Stomach (tissue), 8 donors: ENCODE measurements at regions not wholly inside any gene's neighbourhood (a gene's known extent, or its start where the extent isn't known, plus 50 kb on each side); places are given as distances from the start of the nearest gene placed in this dataset.

ENCODE experiments used
- DNase-seq, 2 donors: peaks; one replicate each; pipeline versions ENCODE4 v3.0.0 to v3.0.0-alpha.2; 2013 to 2019
- H3K27ac ChIP-seq, 5 donors: fragments of 200-600 bp in 4 of 5; sonication (generic) in 4 of 5; one replicate each; pipeline ENCODE4 v1.5.1; 2013 to 2019; ENCODE audit warnings: mild to moderate bottlenecking in 1 of 5, moderate library complexity in 1 of 5
- H3K27me3 ChIP-seq, 3 donors: fragments of 200-600 bp; sonication (generic); one replicate each; pipeline ENCODE4 v1.5.1; 2017 to 2019; ENCODE audit warnings: mixed run types in 1 of 3
- H3K36me3 ChIP-seq, 4 donors: fragments of 200-600 bp; sonication (generic); 1 replicate in 3 of 4; 2 replicates in 1 of 4; pipeline ENCODE4 v1.5.1; 2016 to 2019
- H3K4me1 ChIP-seq, 4 donors: fragments of 200-600 bp; sonication (generic); one replicate each; pipeline ENCODE4 v1.5.1; 2016 to 2019
- H3K4me3 ChIP-seq, 4 donors: fragments of 200-600 bp; sonication (generic) in 3 of 4; one replicate each; pipeline ENCODE4 v1.5.1; 2016 to 2019; ENCODE audit warnings: mild to moderate bottlenecking in 1 of 4
- H3K9me3 ChIP-seq, 4 donors: fragments of 200-600 bp; sonication (generic); one replicate each; pipeline ENCODE4 v1.5.1; 2016 to 2019
- EP300 ChIP-seq: sonication (generic); formaldehyde crosslinking; IDR thresholded peaks from one replicate; pipeline ENCODE4 v1.6.1; 2017; ENCODE audit warnings: antibody characterized with exemption
- POLR2A ChIP-seq, 4 donors: fragments of 450-650 bp; IDR thresholded peaks; one replicate each; pipeline ENCODE4 v1.6.1; 2016; ENCODE audit warnings: antibody characterized with exemption in 4 of 4, control low read depth in 2 of 4, mild to moderate bottlenecking in 1 of 4, moderate library complexity in 1 of 4
- POLR2AphosphoS5 ChIP-seq, 3 donors: sonication (generic); formaldehyde crosslinking; IDR thresholded peaks; one replicate each; pipeline ENCODE4 v1.6.1; 2016; ENCODE audit warnings: antibody characterized with exemption in 3 of 3
- WGBS, 5 donors: extraction: QIAGEN DNeasy Blood & Tissue Kit in 3 of 5; methylation state at CpG; one replicate each; pipeline versions ENCODE4 v1.1.5 to v1.1.7; 2013 to 2018; 5-methylcytosine and 5-hydroxymethylcytosine counted together
- intact Hi-C: fragments of 100-400 bp; cut with DNase I; formaldehyde crosslinking; loops from one replicate; pipeline ENCODE4 v1.15.1; 2023; ENCODE audit warnings: low total_unique reads
- small RNA-seq, 4 donors: library from RNA; depleted of rRNA; stranded (forward); fragments of <200 nt; gene quantifications; one replicate each; pipeline ENCODE3, GENCODE V24; 2016
- TF ChIP-seq, protein P1 (sequence below), 7 experiments: fragments of 450-650 bp in 4 of 7; fragments of 200-600 bp in 3 of 7; sonication (generic) in 3 of 7; IDR thresholded peaks; one replicate each; pipeline ENCODE4 v1.5.1; 2016 to 2019; ENCODE audit warnings: antibody characterized with exemption in 7 of 7, control low read depth in 2 of 7, mild to moderate bottlenecking in 1 of 7
- donor health status: healthy with polysubstance abuse.
- donor health status: Bipolar disorder and iron deficiency.
- donor health status: healthy.

DNA sequence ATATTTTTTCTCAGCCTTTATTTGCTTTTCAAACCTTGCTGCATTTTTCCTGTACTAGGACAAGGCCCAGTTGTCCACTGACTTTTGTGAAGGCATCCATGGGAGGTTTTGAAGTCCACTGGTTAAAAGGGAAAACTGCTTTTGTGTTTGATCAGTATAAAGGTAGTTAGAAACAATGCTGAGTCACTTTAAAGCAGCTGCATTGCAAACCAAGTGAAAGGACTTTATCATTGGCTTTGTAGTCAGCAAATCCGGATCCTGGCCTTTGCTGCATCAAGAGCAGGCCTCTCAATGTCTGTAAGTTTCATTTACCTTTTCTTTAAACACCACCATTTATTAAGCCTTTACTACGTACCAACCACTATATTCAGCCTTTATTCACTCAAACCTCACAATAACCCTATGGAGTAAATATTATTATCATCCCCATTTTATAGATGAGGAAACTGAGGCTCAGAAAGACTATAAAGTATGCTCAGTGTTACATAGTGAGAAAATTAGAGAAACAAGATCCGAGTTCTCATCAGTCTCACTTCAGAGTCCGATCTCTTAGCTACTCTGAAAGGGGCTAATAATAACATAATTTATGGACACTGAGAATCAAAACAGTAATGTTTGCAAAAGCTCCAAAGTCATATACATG is 60.6 kb upstream of the HSD17B12 start:
- Histone ChIP-seq H3K9me3 (peaks cover 0 to 6% (median 5%) of the 10 kb centered on the region in 4 donors), H3K4me3 (no peak overlapping the region), H3K4me1 (no peaks in the 10 kb centered on the region), H3K27ac (no peak overlapping the region), H3K36me3 (no peaks in the 10 kb centered on the region), H3K27me3 (peaks cover 0 to 9% (median 3%) of the 10 kb centered on the region in 3 donors)
- 78 to 89% (median 86%) methylated on average over 4 of the region's 4 CpGs for WGBS, 5 donors
- DNase-seq = no peak
- intact Hi-C loops = no loop called here
- no peak for TF ChIP-seq POLR2AphosphoS5 (IDR thresholded peaks at IDR 0.05)
- no peak for TF ChIP-seq EP300
- no peak for TF ChIP-seq POLR2A (IDR thresholded peaks at IDR 0.05)
- TF ChIP-seq, protein P1, sequence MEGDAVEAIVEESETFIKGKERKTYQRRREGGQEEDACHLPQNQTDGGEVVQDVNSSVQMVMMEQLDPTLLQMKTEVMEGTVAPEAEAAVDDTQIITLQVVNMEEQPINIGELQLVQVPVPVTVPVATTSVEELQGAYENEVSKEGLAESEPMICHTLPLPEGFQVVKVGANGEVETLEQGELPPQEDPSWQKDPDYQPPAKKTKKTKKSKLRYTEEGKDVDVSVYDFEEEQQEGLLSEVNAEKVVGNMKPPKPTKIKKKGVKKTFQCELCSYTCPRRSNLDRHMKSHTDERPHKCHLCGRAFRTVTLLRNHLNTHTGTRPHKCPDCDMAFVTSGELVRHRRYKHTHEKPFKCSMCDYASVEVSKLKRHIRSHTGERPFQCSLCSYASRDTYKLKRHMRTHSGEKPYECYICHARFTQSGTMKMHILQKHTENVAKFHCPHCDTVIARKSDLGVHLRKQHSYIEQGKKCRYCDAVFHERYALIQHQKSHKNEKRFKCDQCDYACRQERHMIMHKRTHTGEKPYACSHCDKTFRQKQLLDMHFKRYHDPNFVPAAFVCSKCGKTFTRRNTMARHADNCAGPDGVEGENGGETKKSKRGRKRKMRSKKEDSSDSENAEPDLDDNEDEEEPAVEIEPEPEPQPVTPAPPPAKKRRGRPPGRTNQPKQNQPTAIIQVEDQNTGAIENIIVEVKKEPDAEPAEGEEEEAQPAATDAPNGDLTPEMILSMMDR (IDR thresholded peaks at IDR 0.05) = no peak

DNA sequence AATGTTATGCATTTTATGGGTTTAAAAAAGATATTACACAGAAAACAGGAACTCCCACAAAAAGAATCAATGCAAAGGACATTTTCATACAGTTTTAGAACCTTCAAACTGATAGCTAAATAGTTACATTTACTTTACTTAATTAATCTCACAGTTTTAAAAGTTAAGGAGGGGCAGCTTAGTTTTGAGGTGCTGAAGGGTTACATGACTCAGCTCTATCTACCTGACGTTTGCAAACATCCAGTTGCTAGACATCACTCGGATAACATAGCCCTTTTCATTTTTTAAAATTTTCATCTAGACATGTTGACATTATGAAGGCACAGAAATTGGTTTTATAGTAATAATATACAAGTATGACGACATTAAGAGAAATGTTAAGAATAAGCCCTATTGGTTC is 53.7 kb upstream of the HSD17B12 start:
- Histone ChIP-seq H3K36me3 (no peaks in the 10 kb centered on the region), H3K27me3 (peaks cover 0 to 66% (median 10%) of the 10 kb centered on the region in 3 donors), H3K4me1 (no peaks in the 10 kb centered on the region), H3K9me3 (no peaks in the 10 kb centered on the region), H3K27ac (no peak overlapping the region), H3K4me3 (no peak overlapping the region)
- no peak for DNase-seq
- intact Hi-C loops = no loop called here
- TF ChIP-seq, protein P1 (IDR thresholded peaks at IDR 0.05) = no peak
- TF ChIP-seq EP300 (no peak), POLR2AphosphoS5 (IDR thresholded peaks at IDR 0.05) (no peak), POLR2A (IDR thresholded peaks at IDR 0.05) (no peak)
- 35 to 49% (median 41%) methylated on average over 3 of the region's 3 CpGs for WGBS, 5 donors

Small RNAs in the stretch of these regions (small RNA-seq; reads per million reads assigned to genes)
- 0 to 1.1 (median 0.70) reads per million in 4 donors for gene MIR129-2
- gene MIR670 = 0 to 0.30 (median 0.15) reads per million in 4 donors
